VCaP (cell line): ENCODE measurements at regions not wholly inside any gene's neighbourhood (a gene's known extent, or its start where the extent isn't known, plus 50 kb on each side); places are given as distances from the start of the nearest gene placed in this dataset.

ENCODE experiments used
- H3K27ac ChIP-seq: fragments of 450-650 bp; 2 replicates; pipeline ENCODE4 v1.5.1; 2017
- CTCF ChIP-seq: fragments of 450-650 bp; conservative IDR thresholded peaks from 2 replicates; pipeline ENCODE4 v1.5.1; 2017; ENCODE audit warnings: mild to moderate bottlenecking, moderate library complexity

- no peak for TF ChIP-seq CTCF
- H3K27ac ChIP-seq, result no peak overlapping the region
These were observed 471.5 kb downstream of the CD109 start for GRCh38 chr6:74167511-74167910.

- no peak for TF ChIP-seq CTCF
- no peak overlapping the region for H3K27ac ChIP-seq
These were observed 470.8 kb downstream of the CD109 start for GRCh38 chr6:74166849-74167248.

GRCh38 chr6:74161380-74161779 lies 465.4 kb downstream of the CD109 start:
- H3K27ac ChIP-seq, result no peak overlapping the region
- no peak for TF ChIP-seq CTCF

- H3K27ac ChIP-seq, result no peak overlapping the region
- no peak for TF ChIP-seq CTCF
These were observed 456.2 kb downstream of the CD109 start for GRCh38 chr6:74152096-74152675.

- no peak overlapping the region for H3K27ac ChIP-seq
- no peak for TF ChIP-seq CTCF
These were observed 449.9 kb downstream of the CD109 start for GRCh38 chr6:74145931-74146330.

GRCh38 chr6:74137911-74138310 lies 441.9 kb downstream of the CD109 start:
- TF ChIP-seq CTCF, result no peak
- no peak overlapping the region for H3K27ac ChIP-seq

GRCh38 chr6:74134327-74134726 lies 438.3 kb downstream of the CD109 start:
- H3K27ac ChIP-seq, result no peak overlapping the region
- TF ChIP-seq CTCF, result no peak
